Myocyte (in vitro differentiated cells): ENCODE measurements at regions not wholly inside any gene's neighbourhood (a gene's known extent, or its start where the extent isn't known, plus 50 kb on each side); places are given as distances from the start of the nearest gene placed in this dataset.
"Not testable (repeated sequence)": the region's sequence is repeated elsewhere in the genome, so short reads cannot be mapped to it uniquely, and the experiment has no call there.

Source experiments
- DNase-seq: peaks from one replicate; pipeline ENCODE4 v3.0.0-alpha.2; 2012; ENCODE audit warnings: low read depth

GRCh38 chr1:219731771-219732170 is 118.9 kb upstream of the ZC3H11B start:
- no peak for DNase-seq

- no peak for DNase-seq
Observed at GRCh38 chr1:219726480-219727272, 113.8 kb upstream of the ZC3H11B start.

DNA sequence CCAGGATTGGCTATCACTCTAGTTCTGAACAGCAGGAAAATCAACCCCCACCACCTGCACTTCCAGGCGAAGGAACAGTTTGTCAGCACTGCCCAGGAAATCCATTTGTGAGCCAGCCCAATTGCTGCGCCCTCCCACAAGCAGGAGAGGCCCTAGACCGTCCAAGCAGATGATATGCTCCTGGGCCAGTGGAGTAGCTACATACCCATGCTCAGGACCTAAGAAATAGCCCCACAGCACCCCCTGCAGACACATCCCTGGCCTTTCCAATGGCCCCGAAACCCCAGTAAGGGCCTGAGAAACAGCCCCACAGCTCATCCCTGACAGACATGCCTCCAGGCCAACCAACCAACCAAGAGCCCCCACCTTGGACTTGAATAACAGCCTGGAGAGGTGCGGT is 111.5 kb upstream of the ZC3H11B start:
- no peak for DNase-seq

GRCh38 chr1:219717536-219717935 is 104.6 kb upstream of the ZC3H11B start:
- no peak for DNase-seq

DNA sequence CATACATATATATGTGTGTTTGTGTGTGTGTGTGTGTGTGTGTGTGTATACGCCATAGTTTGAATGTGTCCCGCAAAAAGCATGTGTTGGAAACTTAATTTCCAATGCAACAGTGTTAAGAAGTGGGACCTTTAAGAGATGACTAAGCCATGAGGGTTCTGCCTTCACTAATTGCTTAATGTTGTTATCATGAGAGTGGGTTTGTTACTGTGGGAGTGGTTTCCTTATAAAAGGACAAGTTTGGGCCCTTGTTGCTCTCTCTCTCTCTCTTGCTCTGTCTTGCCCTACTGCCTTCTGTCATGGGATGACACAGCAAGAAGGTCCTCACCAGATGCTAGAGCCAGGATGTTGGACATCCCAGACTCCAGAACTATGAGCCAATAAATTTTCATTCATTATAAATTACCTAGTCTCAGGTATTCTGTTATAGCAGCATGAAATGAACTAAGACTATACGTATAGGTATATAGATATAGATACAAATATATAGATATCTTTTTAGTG is 103.8 kb upstream of the ZC3H11B start:
- no peak for DNase-seq

DNA sequence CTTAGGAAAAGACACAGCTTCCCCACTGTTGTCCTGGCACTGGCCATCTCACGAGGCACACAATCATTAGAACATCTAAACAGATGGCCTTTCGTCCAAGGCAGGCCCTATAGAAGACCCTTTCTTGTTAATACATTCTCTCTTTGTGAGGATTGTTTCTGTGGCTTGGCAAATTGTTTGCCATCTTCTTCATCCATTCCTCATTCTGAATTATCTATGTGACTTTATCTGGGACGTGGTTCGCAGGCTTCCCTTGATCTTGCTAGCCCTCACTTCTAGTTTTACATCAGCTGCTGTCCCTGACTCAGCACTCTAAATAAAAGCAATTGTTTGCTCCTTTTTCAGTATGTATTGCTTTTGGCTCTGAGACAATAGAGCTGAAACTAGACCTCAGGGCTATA is 101.1 kb upstream of the ZC3H11B start:
- DNase-seq = no peak

GRCh38 chr1:219712506-219712905 is 99.6 kb upstream of the ZC3H11B start:
- no peak for DNase-seq

DNA sequence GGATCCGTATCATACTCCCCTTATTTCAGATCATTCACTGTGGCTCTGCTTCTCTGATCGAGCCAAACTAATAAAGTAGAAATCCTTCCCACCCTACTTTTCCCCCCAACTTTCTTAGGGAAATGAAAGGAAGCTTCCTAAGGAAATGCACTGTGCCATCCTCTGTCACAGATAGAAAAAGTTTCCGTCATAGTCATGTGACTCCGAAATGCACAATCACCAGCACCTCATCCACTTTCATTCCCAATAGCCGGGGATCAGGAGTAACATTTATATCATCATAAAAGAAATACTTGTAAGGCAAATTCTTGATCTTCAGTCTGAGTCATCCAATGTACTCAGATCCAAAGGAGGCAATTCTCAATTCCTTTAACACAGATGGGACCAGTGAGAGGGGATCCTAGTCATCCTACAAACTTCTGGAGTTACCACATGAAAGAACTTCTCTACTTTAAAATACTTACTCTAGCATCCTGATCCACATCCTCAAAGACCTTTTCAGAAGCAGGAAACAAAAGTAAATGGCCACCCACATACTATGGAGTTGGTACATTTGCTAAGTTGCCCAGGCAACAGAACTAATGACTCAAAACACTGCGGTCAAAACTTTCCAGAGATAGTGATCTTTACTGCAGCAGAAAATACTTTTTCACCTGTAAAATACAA is 97.8 kb upstream of the ZC3H11B start:
- no peak for DNase-seq

DNA sequence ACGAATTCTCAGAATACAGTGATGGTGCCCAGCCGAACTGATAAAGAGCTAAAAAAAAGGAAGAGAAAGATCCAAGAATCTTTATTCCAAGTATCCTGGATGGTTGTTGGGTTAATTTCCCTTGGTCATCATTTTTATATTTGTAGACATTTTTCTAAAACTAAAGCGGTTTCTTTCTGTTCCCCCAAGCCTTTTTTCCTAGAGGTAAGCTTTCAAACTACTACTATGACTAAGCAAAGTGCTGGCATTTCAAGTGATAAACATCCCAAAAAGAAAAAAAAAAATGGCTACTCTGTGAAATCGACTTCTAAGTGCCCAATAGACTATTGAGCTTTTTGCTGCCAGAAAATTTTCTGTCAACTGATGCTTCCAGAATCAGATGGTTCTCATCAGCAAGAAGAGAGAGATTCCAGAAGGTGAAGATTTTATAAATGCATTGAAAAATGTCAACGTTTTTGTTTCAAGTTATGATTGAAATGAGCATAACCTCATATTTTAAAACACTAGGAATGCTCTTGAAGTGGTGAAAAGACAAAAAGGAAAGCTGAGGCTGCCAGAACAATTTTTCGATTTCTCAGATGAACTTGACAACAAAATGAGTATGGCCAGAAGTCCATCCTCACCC is 96.1 kb upstream of the ZC3H11B start:
- DNase-seq = no peak

DNA sequence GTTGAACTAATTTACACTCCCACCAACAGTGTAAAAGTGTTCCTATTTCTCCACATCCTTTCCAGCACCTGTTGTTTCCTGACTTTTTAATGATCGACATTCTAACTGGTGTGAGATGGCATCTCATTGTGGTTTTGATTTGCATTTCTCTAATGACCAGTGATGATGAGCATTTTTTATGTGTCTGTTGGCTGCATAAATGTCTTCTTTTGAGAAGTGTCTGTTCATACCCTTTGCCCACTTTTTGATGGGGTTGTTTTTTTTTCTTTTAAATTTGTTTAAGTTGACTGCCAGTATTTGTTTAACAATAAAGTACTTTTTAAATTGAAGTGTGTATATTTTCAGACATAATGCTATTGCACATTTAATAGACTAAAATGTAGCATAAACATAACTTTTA is 95.0 kb upstream of the ZC3H11B start:
- DNase-seq = not testable (repeated sequence)

DNA sequence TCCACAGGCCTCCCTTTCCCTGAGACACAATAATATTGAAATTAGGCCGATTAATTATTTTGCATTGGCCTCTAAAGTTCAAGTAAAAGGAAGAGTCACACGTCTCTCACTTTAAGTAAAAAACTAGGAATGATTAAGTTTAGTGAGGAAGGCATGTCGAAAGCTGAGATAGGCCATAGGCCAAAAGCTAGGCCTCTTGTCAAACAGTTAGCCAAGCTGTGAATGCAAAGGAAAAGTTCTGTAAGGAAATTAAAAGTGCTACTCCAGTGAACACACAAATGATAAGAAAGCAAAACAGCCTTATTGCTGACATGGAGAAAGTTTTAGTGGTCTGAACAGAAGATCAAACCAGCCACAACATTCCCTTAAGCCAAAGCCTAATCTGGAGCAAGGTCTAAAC is 91.4 kb upstream of the ZC3H11B start:
- not testable (repeated sequence) for DNase-seq

DNA sequence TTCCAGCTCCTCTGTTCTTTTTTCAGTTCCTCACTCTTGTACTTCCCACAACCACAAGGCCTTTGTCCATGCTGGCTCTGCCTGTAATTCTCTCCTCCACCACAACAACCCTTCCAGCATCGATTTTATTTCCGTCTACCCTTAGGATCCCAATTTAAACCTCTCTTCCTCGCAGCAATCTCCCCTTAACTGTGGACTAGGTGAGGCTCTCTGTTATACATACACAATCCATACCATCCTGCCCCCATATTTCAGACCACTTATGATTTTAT is 90.4 kb upstream of the ZC3H11B start:
- no peak for DNase-seq

DNA sequence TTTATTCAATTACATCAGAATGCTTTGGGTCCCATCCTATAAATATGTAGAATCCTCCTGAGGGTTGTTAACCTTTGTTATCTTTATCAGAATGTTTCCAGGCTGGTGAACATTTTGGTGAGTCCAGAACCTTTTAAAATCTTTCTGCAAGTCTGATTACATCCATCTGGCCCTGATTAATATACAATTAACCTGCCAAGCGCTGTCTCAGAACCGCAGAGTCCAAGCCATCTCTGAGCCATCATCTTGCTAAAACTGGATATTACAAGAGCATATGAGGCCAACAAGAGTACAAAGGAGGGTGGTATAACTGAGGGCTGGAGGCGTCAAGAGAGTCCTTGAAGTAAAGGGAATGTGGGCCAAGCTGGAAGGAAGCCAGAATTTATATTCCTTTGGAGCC is 88.6 kb upstream of the ZC3H11B start:
- no peak for DNase-seq

DNA sequence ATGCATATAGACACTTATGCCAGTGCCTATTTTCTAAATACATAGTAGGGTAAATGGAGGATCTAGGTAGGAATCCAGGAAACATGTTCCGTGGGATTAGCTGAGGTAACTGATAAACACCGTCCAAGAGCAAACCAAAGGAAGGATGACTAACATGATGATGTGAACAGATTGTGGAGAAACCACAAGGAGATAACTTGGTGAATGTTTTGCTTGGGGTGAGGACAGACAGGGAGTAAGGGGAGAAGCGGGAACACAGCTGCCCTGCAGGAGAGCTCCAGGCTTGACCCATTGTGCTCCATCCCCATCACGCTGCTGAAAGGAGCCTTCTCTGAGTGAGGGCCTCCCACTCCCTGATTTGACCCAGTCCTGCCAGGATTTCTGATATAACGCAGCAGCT is 87.0 kb upstream of the ZC3H11B start:
- DNase-seq = no peak

- DNase-seq = no peak
Observed at GRCh38 chr1:219697682-219698081, 84.8 kb upstream of the ZC3H11B start.

GRCh38 chr1:219692981-219693380 is 80.1 kb upstream of the ZC3H11B start:
- no peak for DNase-seq

DNA sequence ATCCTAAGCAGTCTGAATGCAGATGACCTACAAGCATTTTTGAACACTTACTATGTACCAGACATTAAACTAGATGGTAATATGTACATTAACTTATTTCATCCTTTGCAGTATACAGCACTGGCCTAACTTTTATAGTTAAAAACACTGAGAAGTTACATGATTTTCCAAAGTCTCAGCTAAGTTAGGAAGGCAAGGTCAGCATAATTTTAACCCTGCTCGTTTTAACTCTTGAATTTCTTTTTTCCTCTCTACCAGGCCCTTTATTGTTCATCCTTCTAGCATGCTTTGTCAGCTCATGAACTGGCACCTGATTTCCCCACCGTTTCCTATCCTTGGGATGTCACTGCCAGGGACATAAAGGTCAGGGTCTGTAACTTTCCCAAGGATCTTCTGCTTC is 76.9 kb upstream of the ZC3H11B start:
- DNase-seq = no peak

DNA sequence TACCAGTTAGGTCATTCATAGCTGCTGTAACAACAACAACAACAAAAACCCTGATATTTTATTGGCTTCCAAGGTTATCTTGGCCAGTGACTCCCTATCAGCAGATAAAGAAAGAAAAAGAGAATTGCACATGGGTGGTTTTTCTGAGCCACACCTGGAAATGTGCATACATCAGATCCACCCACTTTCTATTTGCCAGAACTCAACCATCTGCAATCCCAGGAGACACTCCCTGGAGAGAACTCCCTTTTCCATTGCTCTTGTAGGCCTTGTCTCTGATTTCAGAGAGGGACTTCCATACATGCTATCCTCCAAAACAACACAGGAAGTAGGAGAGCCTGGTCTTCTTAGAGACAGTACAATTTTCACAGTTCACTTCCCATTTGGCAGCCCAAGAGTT is 74.9 kb upstream of the ZC3H11B start:
- DNase-seq = no peak

- no peak for DNase-seq
Observed at GRCh38 chr1:219686171-219686570, 73.3 kb upstream of the ZC3H11B start.

GRCh38 chr1:219682788-219683187 is 69.9 kb upstream of the ZC3H11B start:
- DNase-seq = no peak

- DNase-seq = no peak
Observed at GRCh38 chr1:219681876-219682275, 69.0 kb upstream of the ZC3H11B start.

GRCh38 chr1:219676012-219676765 is 63.3 kb upstream of the ZC3H11B start:
- no peak for DNase-seq
